Sigmoid colon (tissue), 3 donors: ENCODE measurements at regions not wholly inside any gene's neighbourhood (a gene's known extent, or its start where the extent isn't known, plus 50 kb on each side); places are given as distances from the start of the nearest gene placed in this dataset.

ENCODE experiments used
- CTCF ChIP-seq, 4 experiments: fragments of 450-650 bp in 3 of 4; fragments of 200-600 bp in 1 of 4; IDR thresholded peaks; one replicate each; pipeline ENCODE4 v1.5.1; 2016 to 2019; ENCODE audit warnings: antibody characterized with exemption in 4 of 4, mild to moderate bottlenecking in 3 of 4, moderate library complexity in 2 of 4
- POLR2A ChIP-seq, 2 donors: fragments of 450-650 bp; IDR thresholded peaks; one replicate each; pipeline ENCODE4 v1.6.1; 2016; ENCODE audit warnings: antibody characterized with exemption in 2 of 2, mild to moderate bottlenecking in 2 of 2, moderate library complexity in 2 of 2

- TF ChIP-seq CTCF (IDR thresholded peaks at IDR 0.05) (no peak), POLR2A (IDR thresholded peaks at IDR 0.05) (no peak)
Observed at GRCh38 chr2:4190548-4190947, 487.2 kb downstream of the DCDC2C start.
